ENCODE measurements at regions not wholly inside any gene's neighbourhood (a gene's known extent, or its start where the extent isn't known, plus 50 kb on each side); places are given as distances from the start of the nearest gene placed in this dataset.

DNA sequence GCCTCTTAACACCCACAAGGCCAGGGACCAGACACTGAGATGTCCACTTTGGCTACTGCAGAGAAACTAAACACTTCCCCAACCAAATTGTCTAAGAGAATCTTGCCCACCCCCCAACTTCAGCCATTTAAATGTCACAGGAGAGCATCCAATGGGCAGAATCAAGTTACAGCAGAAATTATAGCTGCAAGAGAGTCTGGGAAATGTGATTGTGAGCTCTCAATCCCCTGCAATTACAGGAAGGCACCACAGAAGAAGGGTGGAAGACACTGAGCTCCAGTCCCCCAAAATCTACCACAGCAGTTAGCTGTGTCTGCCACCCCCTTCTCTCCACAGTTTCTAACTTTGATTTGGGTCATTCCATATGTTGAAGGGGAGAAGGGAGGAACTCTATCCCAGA is 103.5 kb upstream of the ATL2 start:
- TF ChIP-seq, protein P1, sequence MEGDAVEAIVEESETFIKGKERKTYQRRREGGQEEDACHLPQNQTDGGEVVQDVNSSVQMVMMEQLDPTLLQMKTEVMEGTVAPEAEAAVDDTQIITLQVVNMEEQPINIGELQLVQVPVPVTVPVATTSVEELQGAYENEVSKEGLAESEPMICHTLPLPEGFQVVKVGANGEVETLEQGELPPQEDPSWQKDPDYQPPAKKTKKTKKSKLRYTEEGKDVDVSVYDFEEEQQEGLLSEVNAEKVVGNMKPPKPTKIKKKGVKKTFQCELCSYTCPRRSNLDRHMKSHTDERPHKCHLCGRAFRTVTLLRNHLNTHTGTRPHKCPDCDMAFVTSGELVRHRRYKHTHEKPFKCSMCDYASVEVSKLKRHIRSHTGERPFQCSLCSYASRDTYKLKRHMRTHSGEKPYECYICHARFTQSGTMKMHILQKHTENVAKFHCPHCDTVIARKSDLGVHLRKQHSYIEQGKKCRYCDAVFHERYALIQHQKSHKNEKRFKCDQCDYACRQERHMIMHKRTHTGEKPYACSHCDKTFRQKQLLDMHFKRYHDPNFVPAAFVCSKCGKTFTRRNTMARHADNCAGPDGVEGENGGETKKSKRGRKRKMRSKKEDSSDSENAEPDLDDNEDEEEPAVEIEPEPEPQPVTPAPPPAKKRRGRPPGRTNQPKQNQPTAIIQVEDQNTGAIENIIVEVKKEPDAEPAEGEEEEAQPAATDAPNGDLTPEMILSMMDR (CRISPR knock-in tag; IDR thresholded peaks at IDR 0.05) = no peak
- TF ChIP-seq ZFX (CRISPR knock-in tag; IDR thresholded peaks at IDR 0.05; ENCODE audit: low read depth) = no peak
- no peak for TF ChIP-seq TAF1 (CRISPR knock-in tag; IDR thresholded peaks at IDR 0.05)
- no peak for TF ChIP-seq ZNF737 (CRISPR knock-in tag; IDR thresholded peaks at IDR 0.05; ENCODE audit: borderline replicate concordance)
- TF ChIP-seq, protein P2, sequence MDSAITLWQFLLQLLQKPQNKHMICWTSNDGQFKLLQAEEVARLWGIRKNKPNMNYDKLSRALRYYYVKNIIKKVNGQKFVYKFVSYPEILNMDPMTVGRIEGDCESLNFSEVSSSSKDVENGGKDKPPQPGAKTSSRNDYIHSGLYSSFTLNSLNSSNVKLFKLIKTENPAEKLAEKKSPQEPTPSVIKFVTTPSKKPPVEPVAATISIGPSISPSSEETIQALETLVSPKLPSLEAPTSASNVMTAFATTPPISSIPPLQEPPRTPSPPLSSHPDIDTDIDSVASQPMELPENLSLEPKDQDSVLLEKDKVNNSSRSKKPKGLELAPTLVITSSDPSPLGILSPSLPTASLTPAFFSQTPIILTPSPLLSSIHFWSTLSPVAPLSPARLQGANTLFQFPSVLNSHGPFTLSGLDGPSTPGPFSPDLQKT (CRISPR knock-in tag; IDR thresholded peaks at IDR 0.05; ENCODE audit: borderline replicate concordance) = no peak
- TF ChIP-seq ZNF282 (IDR thresholded peaks at IDR 0.05; ENCODE audit: partially characterized antibody) = no peak
- TF ChIP-seq NFIB (CRISPR knock-in tag; IDR thresholded peaks at IDR 0.05; ENCODE audit: borderline replicate concordance) = no peak
- no peak for TF ChIP-seq RFX1 (IDR thresholded peaks at IDR 0.05)
